NCI-H774 (cell line): ENCODE measurements at regions not wholly inside any gene's neighbourhood (a gene's known extent, or its start where the extent isn't known, plus 50 kb on each side); places are given as distances from the start of the nearest gene placed in this dataset.
"Not testable (repeated sequence)": the region's sequence is repeated elsewhere in the genome, so short reads cannot be mapped to it uniquely, and the experiment has no call there.

Source experiments
- DNase-seq: peaks from one replicate; lab custom pipeline; 2025; lab: John Stamatoyannopoulos, UW

- DNase-seq = peak; percentile 22
Observed at GRCh38 chr3:106025151-106025722, 156.4 kb upstream of the CBLB start.

DNA sequence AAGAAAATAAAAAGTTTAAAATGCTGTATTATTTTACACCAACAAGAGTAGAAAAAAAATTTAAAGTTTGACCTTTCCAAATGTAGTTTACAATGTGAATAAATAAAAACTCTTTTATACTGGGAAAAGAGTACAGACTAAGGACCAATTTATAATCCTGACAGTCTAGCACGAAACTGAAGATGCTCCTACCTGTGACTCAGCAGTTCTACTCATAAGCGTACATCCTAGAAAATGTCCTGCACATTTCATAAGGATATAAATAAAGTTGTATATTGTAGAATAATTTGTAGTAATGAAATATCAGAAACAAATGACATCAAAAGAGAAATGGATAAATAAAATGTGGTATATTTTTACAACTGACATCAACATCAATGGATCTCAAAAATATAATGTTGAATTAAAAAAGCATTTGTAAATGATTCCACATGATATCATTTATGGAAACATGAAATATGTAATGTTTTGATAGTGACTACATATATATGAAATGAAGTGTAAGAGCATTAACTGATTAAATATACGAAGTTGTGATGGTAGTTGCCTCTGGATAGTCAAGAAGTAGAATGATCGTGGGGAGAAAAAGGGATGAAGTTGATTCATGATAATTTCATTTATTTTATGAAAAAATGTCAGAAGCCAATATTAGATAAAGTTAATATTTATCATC is 161.3 kb upstream of the CBLB start:
- DNase-seq = no peak

GRCh38 chr3:106030627-106030963 is 161.8 kb upstream of the CBLB start:
- no peak for DNase-seq

- no peak for DNase-seq
Observed at GRCh38 chr3:106032479-106032878, 163.7 kb upstream of the CBLB start.

GRCh38 chr3:106033654-106034053 is 164.8 kb upstream of the CBLB start:
- DNase-seq = no peak

GRCh38 chr3:106034313-106034712 is 165.5 kb upstream of the CBLB start:
- no peak for DNase-seq

DNA sequence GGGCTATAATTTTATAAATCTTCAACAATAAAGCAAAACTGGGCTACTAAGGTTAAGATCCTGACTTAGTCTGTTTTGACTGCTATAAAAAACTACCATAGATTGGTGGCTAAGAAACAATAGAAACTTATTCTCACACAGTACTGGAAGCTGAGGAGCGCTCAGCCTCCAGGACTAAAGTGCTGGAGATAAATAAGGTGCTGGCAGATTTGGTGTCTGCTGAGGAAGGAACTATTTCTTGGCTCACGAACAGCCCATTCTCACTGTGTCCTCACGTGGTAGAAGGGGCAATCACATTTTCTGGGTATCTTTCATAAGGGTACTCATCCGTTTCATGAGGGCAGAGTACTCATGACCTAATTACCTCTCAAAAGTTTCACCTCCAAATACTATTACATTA is 166.8 kb upstream of the CBLB start:
- no peak for DNase-seq

DNA sequence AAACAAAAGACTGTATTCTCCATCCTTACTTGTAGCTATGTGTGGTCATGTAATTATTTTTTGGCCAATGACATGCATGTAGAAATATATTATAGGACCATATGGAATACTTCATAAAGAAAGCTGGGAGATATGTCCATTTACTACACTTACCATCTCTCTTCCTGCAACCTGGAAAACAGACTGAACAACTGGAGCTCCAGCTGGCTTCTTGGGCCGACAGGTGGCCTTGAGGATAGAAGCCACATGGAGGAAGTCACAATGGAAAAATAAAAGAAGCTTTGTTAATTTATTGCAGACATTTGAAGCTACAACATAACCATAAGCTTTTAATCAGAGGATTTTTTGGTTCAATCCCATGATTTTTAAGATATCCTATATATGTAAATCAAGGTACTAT is 167.9 kb upstream of the CBLB start:
- no peak for DNase-seq

GRCh38 chr3:106047221-106047620 is 178.4 kb upstream of the CBLB start:
- DNase-seq = no peak

DNA sequence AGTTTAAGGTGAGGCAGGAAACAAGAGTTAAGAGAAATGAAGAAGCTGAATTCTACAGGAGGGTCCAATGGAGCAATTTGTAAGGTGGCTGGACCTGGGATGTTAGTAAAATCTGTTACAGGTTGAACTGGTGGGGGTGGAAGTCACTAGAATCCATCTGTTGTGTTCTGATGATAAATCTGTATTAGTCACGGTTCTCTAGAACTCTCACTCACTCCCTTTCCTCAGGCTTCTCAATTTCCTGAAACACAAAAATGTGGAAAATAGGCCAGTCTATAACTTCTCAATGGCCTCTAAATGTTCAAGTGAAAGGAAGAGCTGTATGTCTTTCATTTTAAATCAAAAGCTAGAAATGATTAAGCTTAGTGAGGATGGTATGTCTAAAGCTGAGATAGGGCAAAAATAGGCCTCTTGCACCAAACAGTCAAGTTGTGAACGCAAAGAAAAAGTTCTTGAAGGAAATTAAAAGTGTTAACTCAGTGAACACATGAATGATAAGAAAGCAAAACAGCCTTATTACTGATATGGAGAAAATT is 180.2 kb upstream of the CBLB start:
- DNase-seq = no peak

DNA sequence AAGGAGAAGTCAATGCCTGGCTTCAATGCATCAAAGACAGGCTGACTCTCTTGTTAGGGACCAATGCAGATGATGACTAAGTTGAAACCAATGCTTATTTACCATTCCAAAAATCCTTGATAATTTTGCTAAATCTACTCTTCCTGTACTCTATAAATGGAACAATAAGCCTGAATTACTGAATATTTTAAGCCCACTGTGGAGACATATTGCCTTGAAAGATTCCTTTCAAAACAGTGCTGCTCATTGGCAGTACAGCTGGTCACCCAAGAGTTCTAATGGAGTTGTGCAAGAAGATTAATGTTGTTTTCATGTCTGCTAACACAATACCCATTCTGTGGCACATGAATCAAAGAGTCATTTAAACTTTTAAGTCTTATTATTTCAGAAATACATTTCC is 181.0 kb upstream of the CBLB start:
- no peak for DNase-seq

- DNase-seq = no peak
Observed at GRCh38 chr3:106056931-106057330, 188.1 kb upstream of the CBLB start.

DNA sequence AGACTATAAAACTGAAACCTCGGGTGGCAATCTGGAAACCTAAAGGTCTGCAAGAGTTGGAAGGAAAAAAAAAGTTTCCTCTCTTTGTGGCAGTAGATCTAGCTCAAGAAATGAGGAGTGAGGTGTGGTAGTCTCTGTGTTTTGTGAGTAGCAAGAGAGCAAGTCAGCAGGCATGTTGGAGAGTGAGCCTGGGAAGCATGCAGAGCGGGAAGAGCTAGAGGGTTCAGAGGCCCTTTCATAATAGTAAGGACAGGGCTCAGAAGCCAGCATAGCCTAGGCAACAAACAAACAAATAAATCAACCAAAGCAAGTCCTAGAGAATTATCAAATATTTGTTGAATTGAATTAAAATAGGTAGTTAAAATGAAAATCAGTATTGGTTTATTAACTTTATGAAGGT is 189.7 kb upstream of the CBLB start:
- DNase-seq = no peak

DNA sequence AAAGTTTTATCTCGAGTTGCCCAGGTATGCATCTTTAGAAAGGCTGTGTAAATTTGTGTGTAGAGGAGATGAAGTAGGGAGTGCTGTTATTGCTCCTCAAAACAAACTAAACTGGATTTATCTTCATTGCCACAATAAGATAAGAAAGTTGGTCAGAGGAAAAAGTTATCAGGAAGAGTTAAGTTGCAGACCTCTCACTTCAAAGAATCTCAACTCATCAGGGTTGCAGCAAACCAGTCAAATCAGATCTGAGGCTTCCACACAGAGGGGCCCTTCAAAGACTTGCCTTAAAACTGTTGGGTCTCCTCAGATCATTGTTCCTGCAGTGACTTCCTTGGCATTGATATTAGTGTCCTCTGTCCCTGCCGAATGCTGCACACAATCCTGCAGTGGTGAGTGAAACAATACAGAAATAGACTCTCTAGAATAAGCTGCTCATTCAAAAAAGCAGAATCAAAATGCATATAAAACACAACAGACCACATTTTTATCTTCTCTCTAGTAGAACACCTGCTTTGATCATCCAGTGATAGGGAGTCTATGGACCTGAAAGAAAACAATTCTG is 191.2 kb upstream of the CBLB start:
- no peak for DNase-seq

- no peak for DNase-seq
Observed at GRCh38 chr3:106063909-106064308, 195.1 kb upstream of the CBLB start.

- DNase-seq = no peak
Observed at GRCh38 chr3:106065831-106066230, 197.0 kb upstream of the CBLB start.

DNA sequence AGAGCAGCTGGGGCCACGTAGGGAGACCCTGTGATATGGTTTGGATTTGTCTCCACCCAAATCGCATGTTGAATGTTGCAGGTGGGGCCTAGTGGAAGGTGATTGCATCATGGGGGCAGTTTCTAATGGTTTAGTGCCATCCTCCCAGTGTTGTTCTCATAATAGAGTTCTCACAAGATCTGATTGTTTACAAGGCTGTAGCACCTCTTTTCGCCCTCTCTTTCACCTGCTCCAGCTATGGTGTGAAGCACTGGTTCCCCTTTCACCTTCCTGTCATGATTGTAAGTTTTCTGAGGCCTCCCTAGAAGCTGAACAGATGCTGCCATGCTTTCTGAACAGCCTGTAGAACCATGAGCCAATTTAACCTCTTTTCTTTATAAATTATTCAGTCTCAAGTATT is 198.9 kb upstream of the CBLB start:
- no peak for DNase-seq

- no peak for DNase-seq
Observed at GRCh38 chr3:106068381-106068780, 199.6 kb upstream of the CBLB start.

- DNase-seq = no peak
Observed at GRCh38 chr3:106068795-106069194, 200.0 kb upstream of the CBLB start.

GRCh38 chr3:106070187-106070586 is 201.4 kb upstream of the CBLB start:
- DNase-seq = no peak

DNA sequence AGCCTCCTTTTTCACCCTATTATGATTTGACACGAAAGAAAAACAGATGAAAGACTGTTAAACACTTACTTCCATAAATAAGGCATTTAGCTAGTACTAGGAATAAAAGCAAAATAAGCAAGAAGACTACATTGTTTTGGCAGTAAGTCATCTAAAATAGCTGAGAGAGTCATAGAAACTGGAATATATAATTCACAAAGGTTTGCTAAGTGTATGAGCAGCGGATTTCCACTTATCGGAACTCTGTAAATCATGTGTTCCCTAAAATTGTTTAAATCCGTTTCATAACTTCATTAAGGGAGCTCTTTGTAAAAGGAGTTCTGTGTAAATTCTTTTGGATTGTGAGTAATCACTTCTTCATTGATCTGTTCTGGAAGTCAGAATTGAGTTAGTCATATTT is 202.5 kb upstream of the CBLB start:
- no peak for DNase-seq

DNA sequence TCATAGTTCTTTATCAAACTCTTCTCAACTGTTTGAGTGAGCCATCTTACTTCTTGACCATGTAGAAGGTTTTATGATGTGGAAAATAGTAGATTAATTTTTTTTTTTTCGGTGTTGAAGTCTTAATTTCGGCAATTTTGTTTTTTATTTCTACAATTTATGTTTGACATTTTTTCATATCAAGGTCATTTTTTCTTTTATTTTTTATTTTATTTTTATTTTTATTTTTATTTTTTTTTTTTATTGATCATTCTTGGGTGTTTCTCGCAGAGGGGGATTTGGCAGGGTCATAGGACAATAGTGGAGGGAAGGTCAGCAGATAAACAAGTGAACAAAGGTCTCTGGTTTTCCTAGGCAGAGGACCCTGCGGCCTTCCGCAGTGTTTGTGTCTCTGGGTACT is 203.8 kb upstream of the CBLB start:
- DNase-seq = not testable (repeated sequence)

- not testable (repeated sequence) for DNase-seq
Observed at GRCh38 chr3:106073806-106074205, 205.0 kb upstream of the CBLB start.

DNA sequence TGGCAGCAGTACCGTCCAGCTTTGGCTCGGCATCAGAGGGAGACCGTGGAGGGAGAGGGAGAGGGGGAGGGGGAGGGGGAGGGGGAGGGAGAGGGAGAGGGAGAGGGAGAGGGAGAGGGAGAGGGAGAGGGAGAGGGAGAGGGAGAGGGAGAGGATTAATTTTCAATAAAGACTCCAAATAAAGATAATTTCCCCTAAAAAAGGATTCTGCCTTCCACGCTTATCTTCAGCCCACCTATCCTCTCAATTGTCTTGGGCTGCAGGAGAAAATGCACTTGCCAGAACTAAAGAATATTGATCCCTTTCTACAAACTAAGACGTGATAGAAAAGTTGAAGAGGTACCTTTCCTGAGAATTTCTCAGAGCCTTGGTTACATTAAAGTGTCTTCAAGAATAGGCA is 206.9 kb upstream of the CBLB start:
- not testable (repeated sequence) for DNase-seq
